ENCODE measurements at regions not wholly inside any gene's neighbourhood (a gene's known extent, or its start where the extent isn't known, plus 50 kb on each side); places are given as distances from the start of the nearest gene placed in this dataset.
A peak's percentile ranks its signal among the peaks of the same experiment; 100 is the strongest.

DNA sequence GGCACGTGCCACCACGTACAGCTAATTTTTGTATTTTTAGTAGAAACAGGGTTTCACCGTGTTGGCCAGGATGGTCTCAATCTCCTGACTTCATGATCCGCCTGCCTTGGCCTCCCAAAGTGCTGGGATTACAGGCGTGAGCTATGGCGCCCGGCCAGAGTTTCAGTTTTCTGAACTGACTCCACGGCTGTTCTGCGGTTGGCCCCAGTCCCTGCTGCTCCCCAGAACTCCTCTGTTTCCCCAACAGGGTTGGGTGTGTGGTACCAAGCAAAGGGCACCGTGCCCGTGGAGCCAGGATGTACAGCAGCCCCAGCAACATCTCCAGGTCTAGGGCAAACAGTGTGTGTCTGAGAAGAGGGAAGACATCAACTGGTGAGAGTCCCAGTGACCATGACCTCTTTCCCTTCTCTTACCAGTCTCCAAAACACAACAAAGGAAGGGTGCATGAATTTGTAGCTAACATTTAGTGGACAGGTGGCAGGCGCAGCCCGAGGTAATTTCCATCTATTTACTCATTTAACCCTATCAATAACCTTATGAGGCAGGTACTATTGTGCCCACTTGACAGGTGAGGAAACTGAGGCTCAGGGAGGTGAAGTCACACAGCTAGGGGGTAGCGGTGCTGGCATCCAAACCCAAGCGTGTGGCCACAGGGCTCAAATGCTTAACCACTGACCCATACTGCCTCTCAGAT is 57.0 kb upstream of the RBFOX2 start:
- no peak for TF ChIP-seq ZNF274 (IDR thresholded peaks at IDR 0.05; ENCODE audit: low read depth, low read length)
- TF ChIP-seq YY1 (IDR thresholded peaks at IDR 0.05; ENCODE audit: extremely low read depth, insufficient replicate concordance, low read depth, low read length) = no peak
- no peak for TF ChIP-seq CBX3 (IDR thresholded peaks at IDR 0.05; ENCODE audit: low read depth)
- no peak for TF ChIP-seq FOSL1 (IDR thresholded peaks at IDR 0.05; ENCODE audit: low read depth)
- no peak for TF ChIP-seq ELF1 (IDR thresholded peaks at IDR 0.05; ENCODE audit: borderline replicate concordance, low read depth)
- no peak for TF ChIP-seq POLR2AphosphoS5 (IDR thresholded peaks at IDR 0.05; ENCODE audit: low read depth, low read length)
- no peak for TF ChIP-seq EGR1 (IDR thresholded peaks at IDR 0.05; ENCODE audit: low read depth)
- TF ChIP-seq JUND (IDR thresholded peaks at IDR 0.05) = no peak
- TF ChIP-seq, protein P1, sequence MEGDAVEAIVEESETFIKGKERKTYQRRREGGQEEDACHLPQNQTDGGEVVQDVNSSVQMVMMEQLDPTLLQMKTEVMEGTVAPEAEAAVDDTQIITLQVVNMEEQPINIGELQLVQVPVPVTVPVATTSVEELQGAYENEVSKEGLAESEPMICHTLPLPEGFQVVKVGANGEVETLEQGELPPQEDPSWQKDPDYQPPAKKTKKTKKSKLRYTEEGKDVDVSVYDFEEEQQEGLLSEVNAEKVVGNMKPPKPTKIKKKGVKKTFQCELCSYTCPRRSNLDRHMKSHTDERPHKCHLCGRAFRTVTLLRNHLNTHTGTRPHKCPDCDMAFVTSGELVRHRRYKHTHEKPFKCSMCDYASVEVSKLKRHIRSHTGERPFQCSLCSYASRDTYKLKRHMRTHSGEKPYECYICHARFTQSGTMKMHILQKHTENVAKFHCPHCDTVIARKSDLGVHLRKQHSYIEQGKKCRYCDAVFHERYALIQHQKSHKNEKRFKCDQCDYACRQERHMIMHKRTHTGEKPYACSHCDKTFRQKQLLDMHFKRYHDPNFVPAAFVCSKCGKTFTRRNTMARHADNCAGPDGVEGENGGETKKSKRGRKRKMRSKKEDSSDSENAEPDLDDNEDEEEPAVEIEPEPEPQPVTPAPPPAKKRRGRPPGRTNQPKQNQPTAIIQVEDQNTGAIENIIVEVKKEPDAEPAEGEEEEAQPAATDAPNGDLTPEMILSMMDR (IDR thresholded peaks at IDR 0.05 in 2 of 3, conservative IDR thresholded peaks at IDR 0.05 in 1 of 3; ENCODE audit: borderline replicate concordance in 1 of 3, insufficient read depth in 1 of 3, low read depth in 2 of 3, low read length in 2 of 3) = no peak
- no peak for TF ChIP-seq MAX (IDR thresholded peaks at IDR 0.05)
- TF ChIP-seq SP1 (IDR thresholded peaks at IDR 0.05; ENCODE audit: low read depth) = no peak
- no peak for TF ChIP-seq TCF7L2 (IDR thresholded peaks at IDR 0.05; ENCODE audit: borderline replicate concordance, extremely low read depth, insufficient read depth, insufficient read length)
- no peak for TF ChIP-seq EZH2phosphoT487 (IDR thresholded peaks at IDR 0.05; ENCODE audit: borderline replicate concordance)
- TF ChIP-seq ZBTB33 (IDR thresholded peaks at IDR 0.05; ENCODE audit: extremely low read depth, insufficient replicate concordance, low read length) = no peak
- TF ChIP-seq SRF (IDR thresholded peaks at IDR 0.05; ENCODE audit: low read depth) = no peak
- TF ChIP-seq ATF3 (IDR thresholded peaks at IDR 0.05) = no peak
- TF ChIP-seq, protein P2, sequence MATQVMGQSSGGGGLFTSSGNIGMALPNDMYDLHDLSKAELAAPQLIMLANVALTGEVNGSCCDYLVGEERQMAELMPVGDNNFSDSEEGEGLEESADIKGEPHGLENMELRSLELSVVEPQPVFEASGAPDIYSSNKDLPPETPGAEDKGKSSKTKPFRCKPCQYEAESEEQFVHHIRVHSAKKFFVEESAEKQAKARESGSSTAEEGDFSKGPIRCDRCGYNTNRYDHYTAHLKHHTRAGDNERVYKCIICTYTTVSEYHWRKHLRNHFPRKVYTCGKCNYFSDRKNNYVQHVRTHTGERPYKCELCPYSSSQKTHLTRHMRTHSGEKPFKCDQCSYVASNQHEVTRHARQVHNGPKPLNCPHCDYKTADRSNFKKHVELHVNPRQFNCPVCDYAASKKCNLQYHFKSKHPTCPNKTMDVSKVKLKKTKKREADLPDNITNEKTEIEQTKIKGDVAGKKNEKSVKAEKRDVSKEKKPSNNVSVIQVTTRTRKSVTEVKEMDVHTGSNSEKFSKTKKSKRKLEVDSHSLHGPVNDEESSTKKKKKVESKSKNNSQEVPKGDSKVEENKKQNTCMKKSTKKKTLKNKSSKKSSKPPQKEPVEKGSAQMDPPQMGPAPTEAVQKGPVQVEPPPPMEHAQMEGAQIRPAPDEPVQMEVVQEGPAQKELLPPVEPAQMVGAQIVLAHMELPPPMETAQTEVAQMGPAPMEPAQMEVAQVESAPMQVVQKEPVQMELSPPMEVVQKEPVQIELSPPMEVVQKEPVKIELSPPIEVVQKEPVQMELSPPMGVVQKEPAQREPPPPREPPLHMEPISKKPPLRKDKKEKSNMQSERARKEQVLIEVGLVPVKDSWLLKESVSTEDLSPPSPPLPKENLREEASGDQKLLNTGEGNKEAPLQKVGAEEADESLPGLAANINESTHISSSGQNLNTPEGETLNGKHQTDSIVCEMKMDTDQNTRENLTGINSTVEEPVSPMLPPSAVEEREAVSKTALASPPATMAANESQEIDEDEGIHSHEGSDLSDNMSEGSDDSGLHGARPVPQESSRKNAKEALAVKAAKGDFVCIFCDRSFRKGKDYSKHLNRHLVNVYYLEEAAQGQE (IDR thresholded peaks at IDR 0.05; ENCODE audit: low read depth) = no peak
- no peak for TF ChIP-seq SIN3A (IDR thresholded peaks at IDR 0.05; ENCODE audit: low read depth)
- TF ChIP-seq EZH2 (IDR thresholded peaks at IDR 0.05) = no peak
- Histone ChIP-seq H3K9ac (ENCODE audit: low read length) (no peak overlapping the region), H3K4me3 (replicated peaks in 1 of 2; ENCODE audit: low read depth in 1 of 2, low read length in 2 of 2) (no peak overlapping the region), H3K9me3 (ENCODE audit: control insufficient read depth in 1 of 2, insufficient read depth in 1 of 2, low read depth in 1 of 2, low read length in 2 of 2) (no peaks in the 10 kb centered on the region), H3K9me2 (ENCODE audit: insufficient read depth) (no peaks in the 10 kb centered on the region), H3K4me2 (ENCODE audit: low read length) (peak overlapping the region; percentile 45), H4K20me1 (ENCODE audit: insufficient read depth) (no peaks in the 10 kb centered on the region), H3K79me2 (ENCODE audit: insufficient read depth, low read length) (no peaks in the 10 kb centered on the region), H3K36me3 (ENCODE audit: control insufficient read depth in 1 of 2, insufficient read depth in 2 of 2, low read length in 2 of 2) (no peaks in the 10 kb centered on the region), H3K27ac (ENCODE audit: low read depth, low read length) (no peak overlapping the region), H3K4me1 (ENCODE audit: control insufficient read depth in 1 of 2, insufficient read depth in 2 of 2, low read length in 2 of 2) (peaks cover 5 to 13% of the 10 kb centered on the region in 2 experiments; a peak in 3 of 4 replicates), H3K27me3 (ENCODE audit: insufficient read depth, low read length) (no peaks in the 10 kb centered on the region), H2AFZ (ENCODE audit: low read depth, low read length, poor library complexity, severe bottlenecking) (no peak overlapping the region)
- no TSS peak for BruUV-seq (replicated peaks)
- DNase-seq (ENCODE audit: low read depth, low spot score) (no peak), ATAC-seq (no peak; the same call in 1 of the 2 replicates)
- RAD21 ChIA-PET (ENCODE audit: low non-redundant PET in 1 of 2, low total read pairs in 2 of 2, uncharacterized antibody in 2 of 2, unreplicated experiment in 2 of 2) = no interaction called here
- POLR2A ChIA-PET = no interaction called here
- CTCF ChIA-PET = no interaction called here
- intact Hi-C loops (cut with micrococcal nuclease) = no loop called here

Data from HCT116 (cell line).